Stimulated activated CD4-positive, alpha-beta T cell treated with anti-CD3 and anti-CD28 coated beads, TNF-alpha, amount 100 ng/mL, for 48 hours (primary cell): ENCODE measurements at regions not wholly inside any gene's neighbourhood (a gene's known extent, or its start where the extent isn't known, plus 50 kb on each side); places are given as distances from the start of the nearest gene placed in this dataset.

Experiments
- DNase-seq, 3 donors: peaks; one replicate each; pipeline ENCODE4 v3.0.0-alpha.2; 2020; ENCODE audit warnings: low read depth in 3 of 3

GRCh38 chr9:89554307-89555035 is 50.3 kb upstream of the GADD45G start:
- no peak for DNase-seq

- no peak for DNase-seq
These were observed 51.3 kb upstream of the GADD45G start for GRCh38 chr9:89553451-89554010.

GRCh38 chr9:89550346-89550927 is 52.5 kb upstream of the SEMA4D start:
- DNase-seq: no peak

GRCh38 chr9:89549031-89549644 is 51.2 kb upstream of the SEMA4D start:
- DNase-seq: peak; percentile 77 to 86 (median 81)

GRCh38 chr9:89548071-89548638 is 50.2 kb upstream of the SEMA4D start:
- no peak for DNase-seq
